Cardiac muscle cell (in vitro differentiated cells and primary cell): ENCODE measurements at regions not wholly inside any gene's neighbourhood (a gene's known extent, or its start where the extent isn't known, plus 50 kb on each side); places are given as distances from the start of the nearest gene placed in this dataset.

Source experiments
- DNase-seq, 2 donors: peaks; one replicate each; pipeline versions ENCODE4 v3.0.0 to v3.0.0-alpha.2; 2010 to 2017; ENCODE audit warnings: low read depth in 1 of 2, low spot score in 1 of 2
- H3K27ac ChIP-seq: fragments of 200-600 bp; sonication (generic); 2 replicates; pipeline ENCODE4 v1.5.1; 2016
- H3K27me3 ChIP-seq: fragments of 200-600 bp; sonication (generic); 2 replicates; pipeline ENCODE4 v1.6.0; 2016; ENCODE audit warnings: control low read depth
- H3K36me3 ChIP-seq: fragments of 200-600 bp; sonication (generic); 2 replicates; pipeline ENCODE4 v1.5.1; 2016; ENCODE audit warnings: control low read depth
- H3K4me1 ChIP-seq: fragments of 200-600 bp; sonication (generic); 2 replicates; pipeline ENCODE4 v1.8.1; 2017; ENCODE audit warnings: low read depth, mild to moderate bottlenecking, mixed run types
- H3K4me3 ChIP-seq: fragments of 200-600 bp; sonication (generic); 2 replicates; pipeline ENCODE4 v1.5.1; 2016; ENCODE audit warnings: mild to moderate bottlenecking
- H3K9me3 ChIP-seq: fragments of 200-600 bp; sonication (generic); 2 replicates; pipeline ENCODE4 v1.5.1; 2017; ENCODE audit warnings: low read depth, mild to moderate bottlenecking, control low read depth
- CTCF ChIP-seq: IDR thresholded peaks from 2 replicates; pipeline ENCODE4 v1.5.1; 2012; ENCODE audit warnings: low read depth, mild to moderate bottlenecking, low read length

GRCh38 chr20:50370036-50370566, 140.1 kb upstream of the PTPN1 start:
- no peaks in the 10 kb centered on the region for H3K36me3 ChIP-seq
- H3K4me3 ChIP-seq, result no peak overlapping the region
- no peaks in the 10 kb centered on the region for H3K27me3 ChIP-seq
- H3K4me1 ChIP-seq, result no peaks in the 10 kb centered on the region
- no peak for TF ChIP-seq CTCF
- no peak overlapping the region for H3K27ac ChIP-seq
- no peaks in the 10 kb centered on the region for H3K9me3 ChIP-seq
- no peak for DNase-seq

- no peak overlapping the region for H3K4me3 ChIP-seq
- H3K27me3 ChIP-seq, result no peaks in the 10 kb centered on the region
- no peaks in the 10 kb centered on the region for H3K9me3 ChIP-seq
- no peaks in the 10 kb centered on the region for H3K36me3 ChIP-seq
- no peak for DNase-seq
- H3K27ac ChIP-seq, result no peak overlapping the region
- H3K4me1 ChIP-seq, result no peaks in the 10 kb centered on the region
- TF ChIP-seq CTCF, result no peak
Measured at GRCh38 chr20:50371878-50372769, 138.1 kb upstream of the PTPN1 start.

- Histone ChIP-seq H3K27ac (no peak overlapping the region), H3K9me3 (no peaks in the 10 kb centered on the region), H3K4me3 (no peak overlapping the region), H3K4me1 (no peaks in the 10 kb centered on the region), H3K36me3 (no peaks in the 10 kb centered on the region), H3K27me3 (no peaks in the 10 kb centered on the region)
- no peak for TF ChIP-seq CTCF
- DNase-seq, result no peak
Measured at GRCh38 chr20:50372770-50373088, 137.5 kb upstream of the PTPN1 start.

- Histone ChIP-seq H3K27me3 (no peaks in the 10 kb centered on the region), H3K27ac (no peak overlapping the region), H3K36me3 (no peaks in the 10 kb centered on the region), H3K4me3 (no peak overlapping the region), H3K4me1 (peaks cover 3% of the 10 kb centered on the region), H3K9me3 (no peaks in the 10 kb centered on the region)
- no peak for DNase-seq
- TF ChIP-seq CTCF, result no peak
Measured at GRCh38 chr20:50373674-50374286, 136.4 kb upstream of the PTPN1 start.

DNA sequence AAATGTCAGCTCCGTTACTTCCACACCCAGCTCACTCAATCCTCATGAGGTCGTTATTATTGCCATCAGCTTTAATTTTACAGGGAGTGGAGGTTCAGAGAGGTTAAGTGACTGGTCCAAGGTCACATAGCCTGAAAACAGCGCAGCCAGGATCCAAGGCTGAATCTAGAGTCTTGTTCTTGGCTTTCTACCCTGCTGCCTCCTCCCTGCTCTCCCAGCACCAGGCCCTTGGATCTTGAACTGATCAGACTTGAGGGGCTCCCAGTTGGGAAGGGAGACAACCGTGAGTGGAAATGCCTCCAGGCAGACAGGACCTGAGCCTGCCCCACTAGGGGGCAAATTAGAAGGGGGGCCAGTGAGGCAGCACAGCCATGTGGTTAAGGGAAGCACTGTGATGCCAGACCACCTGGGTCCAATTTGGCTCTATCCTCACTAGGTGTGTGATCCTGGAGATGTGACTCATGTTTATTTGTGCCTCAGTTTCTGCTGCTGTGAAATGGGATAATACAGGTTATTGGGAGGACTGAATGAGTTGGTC, 135.6 kb upstream of the PTPN1 start:
- Histone ChIP-seq H3K4me1 (peaks cover 8% of the 10 kb centered on the region), H3K9me3 (no peaks in the 10 kb centered on the region), H3K27me3 (no peaks in the 10 kb centered on the region), H3K36me3 (no peaks in the 10 kb centered on the region), H3K4me3 (no peak overlapping the region), H3K27ac (no peak overlapping the region)
- no peak for DNase-seq
- TF ChIP-seq CTCF, result no peak
